OCI-LY7 (cell line): ENCODE measurements at regions not wholly inside any gene's neighbourhood (a gene's known extent, or its start where the extent isn't known, plus 50 kb on each side); places are given as distances from the start of the nearest gene placed in this dataset.

Experiments used
- BruUV-seq: library from RNA; stranded (reverse); fragments of 400-500 nt; replicated peaks from 2 replicates; lab custom pipeline; 2021; lab: Mats Ljungman, UMichigan
- CTCF ChIA-PET: fragments of 300-600 bp; sonication (Branson Sonifier 250); formaldehyde crosslinking; loops from one replicate; lab custom pipeline; 2022; ENCODE audit warnings: antibody characterized with exemption; ENCODE audit not compliant: unreplicated experiment; lab: Charles Lee
- POLR2A ChIA-PET: fragments of 300-600 bp; sonication (Branson Sonifier 250); formaldehyde crosslinking; loops from one replicate; lab custom pipeline; 2022; ENCODE audit warnings: antibody characterized with exemption; lab: Charles Lee
- DNase-seq: peaks from one replicate; pipeline ENCODE4 v3.0.0-alpha.2; 2015; ENCODE audit warnings: low spot score
- H2AFZ ChIP-seq: fragments of 200-600 bp; sonication (generic), shearing (Covaris generic); 2 replicates; pipeline ENCODE4 v1.6.1; 2014; ENCODE audit warnings: mild to moderate bottlenecking, antibody characterized with exemption, low read length, moderate library complexity
- H3K27ac ChIP-seq: fragments of 200-600 bp; sonication (generic); 2 replicates; pipeline ENCODE4 v1.5.1; 2014; ENCODE audit warnings: mixed run types, low read depth, mild to moderate bottlenecking, moderate library complexity, low read length, inconsistent platforms; ENCODE audit not compliant: poor library complexity, severe bottlenecking
- H3K36me3 ChIP-seq: fragments of 200-600 bp; sonication (generic); 2 replicates; pipeline ENCODE4 v1.6.1; 2014; ENCODE audit warnings: mild to moderate bottlenecking, antibody characterized with exemption, low read length, moderate library complexity, mixed read lengths; ENCODE audit not compliant: insufficient read depth
- H3K4me1 ChIP-seq: fragments of 200-600 bp; sonication (generic); 2 replicates; pipeline ENCODE4 v1.5.1; 2014; ENCODE audit warnings: mild to moderate bottlenecking, low read length; ENCODE audit not compliant: insufficient read depth, poor library complexity, severe bottlenecking
- H3K4me2 ChIP-seq: fragments of 200-600 bp; sonication (generic); 2 replicates; pipeline ENCODE4 v1.6.1; 2014; ENCODE audit warnings: mild to moderate bottlenecking, low read length
- H3K4me3 ChIP-seq: fragments of 200-600 bp; sonication (generic); 2 replicates; pipeline ENCODE4 v1.5.1; 2014; ENCODE audit warnings: mild to moderate bottlenecking, low read depth, low read length; ENCODE audit not compliant: poor library complexity, severe bottlenecking
- H3K79me2 ChIP-seq: fragments of 200-600 bp; sonication (generic); 2 replicates; pipeline ENCODE4 v1.6.1; 2016; ENCODE audit warnings: low read depth, mild to moderate bottlenecking, low read length, moderate library complexity, mixed read lengths; ENCODE audit not compliant: insufficient read depth
- H3K9me2 ChIP-seq: fragments of 200-600 bp; sonication (generic); 2 replicates; pipeline ENCODE4 v1.6.1; 2016; ENCODE audit warnings: mild to moderate bottlenecking, low read length, mixed read lengths; ENCODE audit not compliant: insufficient read depth
- H3K9me3 ChIP-seq: fragments of 200-600 bp; sonication (generic); 2 replicates; pipeline ENCODE4 v1.6.1; 2014; ENCODE audit warnings: mild to moderate bottlenecking, mixed run types, low read length, mixed read lengths
- H4K20me1 ChIP-seq: fragments of 200-600 bp; sonication (generic); 2 replicates; pipeline ENCODE4 v1.6.1; 2014; ENCODE audit warnings: mild to moderate bottlenecking, antibody characterized with exemption, low read length, moderate library complexity, mixed read lengths; ENCODE audit not compliant: insufficient read depth
- EZH2phosphoT487 ChIP-seq: fragments of 200-600 bp; sonication (generic); IDR thresholded peaks from 2 replicates; pipeline ENCODE4 v1.6.1; 2018; ENCODE audit warnings: low read depth, borderline replicate concordance, mild to moderate bottlenecking, mixed run types, antibody characterized with exemption, low read length, moderate library complexity, mixed read lengths
- intact Hi-C: fragments of 100-400 bp; cut with micrococcal nuclease; formaldehyde crosslinking; loops from one replicate; pipeline ENCODE4 v1.10.0; 2022; ENCODE audit not compliant: unreplicated experiment
- TF ChIP-seq, protein P1 (sequence below): fragments of 200-600 bp; sonication (generic); conservative IDR thresholded peaks from 2 replicates; pipeline ENCODE4 v1.5.1; 2014; ENCODE audit warnings: mild to moderate bottlenecking, antibody characterized with exemption, low read length, moderate library complexity, mixed read lengths

DNA sequence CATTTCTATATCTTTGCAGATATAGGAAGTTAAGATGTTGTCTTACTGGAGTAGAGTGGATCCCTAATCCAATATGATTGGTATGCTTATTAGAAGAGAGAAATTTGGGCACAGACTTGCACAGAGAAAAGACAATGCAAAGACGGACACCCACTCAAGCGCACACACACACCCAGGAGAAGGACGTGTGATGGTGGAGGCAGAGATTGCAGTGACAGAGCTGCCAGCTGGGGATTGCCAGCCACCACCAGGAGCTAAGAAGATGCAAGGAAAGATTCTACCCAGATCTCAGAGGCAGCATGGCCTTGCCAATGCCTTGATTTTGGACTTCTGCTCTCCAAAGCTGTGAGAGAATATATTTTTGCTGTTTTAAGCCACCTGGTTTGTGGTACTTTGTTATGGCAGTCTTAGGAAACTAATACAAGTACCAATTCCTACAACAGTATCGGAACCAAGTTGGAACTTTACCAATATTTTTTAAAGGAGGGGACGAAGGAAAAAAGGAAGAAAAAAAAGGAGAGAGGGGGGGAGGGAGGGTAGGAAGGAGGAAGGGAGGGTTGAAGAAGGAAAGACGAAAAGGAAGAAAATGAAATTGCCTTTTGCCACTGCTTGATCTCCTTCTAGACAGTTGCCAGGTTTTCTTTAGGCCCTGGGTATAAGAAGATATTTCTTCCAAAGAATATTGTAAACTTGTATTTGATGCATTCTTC lies 334.0 kb downstream of the BUD13 start:
- intact Hi-C loops: no loop called here
- H4K20me1 ChIP-seq: no peaks in the 10 kb centered on the region
- no peaks in the 10 kb centered on the region for H3K36me3 ChIP-seq
- ChIA-PET CTCF (no interaction called here), POLR2A (interaction anchor here (1.5 kb wide), 1 partner anchor 11 kb away, joined by 3 read pairs; no protein-coding TSS in a partner anchor)
- H3K9me3 ChIP-seq: no peaks in the 10 kb centered on the region
- TF ChIP-seq, protein P1, sequence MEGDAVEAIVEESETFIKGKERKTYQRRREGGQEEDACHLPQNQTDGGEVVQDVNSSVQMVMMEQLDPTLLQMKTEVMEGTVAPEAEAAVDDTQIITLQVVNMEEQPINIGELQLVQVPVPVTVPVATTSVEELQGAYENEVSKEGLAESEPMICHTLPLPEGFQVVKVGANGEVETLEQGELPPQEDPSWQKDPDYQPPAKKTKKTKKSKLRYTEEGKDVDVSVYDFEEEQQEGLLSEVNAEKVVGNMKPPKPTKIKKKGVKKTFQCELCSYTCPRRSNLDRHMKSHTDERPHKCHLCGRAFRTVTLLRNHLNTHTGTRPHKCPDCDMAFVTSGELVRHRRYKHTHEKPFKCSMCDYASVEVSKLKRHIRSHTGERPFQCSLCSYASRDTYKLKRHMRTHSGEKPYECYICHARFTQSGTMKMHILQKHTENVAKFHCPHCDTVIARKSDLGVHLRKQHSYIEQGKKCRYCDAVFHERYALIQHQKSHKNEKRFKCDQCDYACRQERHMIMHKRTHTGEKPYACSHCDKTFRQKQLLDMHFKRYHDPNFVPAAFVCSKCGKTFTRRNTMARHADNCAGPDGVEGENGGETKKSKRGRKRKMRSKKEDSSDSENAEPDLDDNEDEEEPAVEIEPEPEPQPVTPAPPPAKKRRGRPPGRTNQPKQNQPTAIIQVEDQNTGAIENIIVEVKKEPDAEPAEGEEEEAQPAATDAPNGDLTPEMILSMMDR: no peak
- no peak for TF ChIP-seq EZH2phosphoT487
- no peaks in the 10 kb centered on the region for H3K4me1 ChIP-seq
- H3K27ac ChIP-seq: no peak overlapping the region
- no peaks in the 10 kb centered on the region for H3K79me2 ChIP-seq
- H3K4me3 ChIP-seq: no peak overlapping the region
- H2AFZ ChIP-seq: no peak overlapping the region
- no TSS peak for BruUV-seq
- no peak for DNase-seq
- no peak overlapping the region for H3K4me2 ChIP-seq
- H3K9me2 ChIP-seq: no peaks in the 10 kb centered on the region

DNA sequence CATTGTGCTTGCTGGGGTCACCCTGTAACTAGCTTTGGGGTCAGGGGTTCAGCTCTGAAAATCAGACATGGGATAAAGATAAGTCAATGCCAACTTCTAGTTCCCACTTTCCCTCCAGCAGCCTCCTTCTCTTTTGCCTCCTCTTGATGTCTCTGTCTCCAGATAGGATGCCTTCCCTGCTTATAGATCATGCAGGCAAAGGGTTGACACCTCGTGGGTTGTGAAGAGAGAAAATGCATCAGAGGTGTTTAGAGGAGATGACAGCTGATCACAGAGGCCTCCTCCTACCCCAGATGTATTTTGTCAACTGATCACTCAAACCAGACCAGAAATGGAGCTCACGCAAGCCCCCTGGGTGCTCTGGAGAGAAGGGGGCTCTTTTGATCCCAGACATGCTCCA lies 337.8 kb downstream of the BUD13 start:
- DNase-seq: no peak
- no TSS peak for BruUV-seq
- TF ChIP-seq, protein P1: no peak
- TF ChIP-seq EZH2phosphoT487: no peak
- intact Hi-C loops: no loop called here
- POLR2A ChIA-PET: no interaction called here
- H3K36me3 ChIP-seq: no peaks in the 10 kb centered on the region
- no peaks in the 10 kb centered on the region for H3K4me1 ChIP-seq
- H3K9me3 ChIP-seq: no peaks in the 10 kb centered on the region
- no peaks in the 10 kb centered on the region for H3K9me2 ChIP-seq
- no peaks in the 10 kb centered on the region for H4K20me1 ChIP-seq
- CTCF ChIA-PET: no interaction called here
- no peak overlapping the region for H3K4me3 ChIP-seq
- H3K79me2 ChIP-seq: no peaks in the 10 kb centered on the region
- H3K27ac ChIP-seq: no peak overlapping the region
- no peak overlapping the region for H3K4me2 ChIP-seq
- no peak overlapping the region for H2AFZ ChIP-seq

DNA sequence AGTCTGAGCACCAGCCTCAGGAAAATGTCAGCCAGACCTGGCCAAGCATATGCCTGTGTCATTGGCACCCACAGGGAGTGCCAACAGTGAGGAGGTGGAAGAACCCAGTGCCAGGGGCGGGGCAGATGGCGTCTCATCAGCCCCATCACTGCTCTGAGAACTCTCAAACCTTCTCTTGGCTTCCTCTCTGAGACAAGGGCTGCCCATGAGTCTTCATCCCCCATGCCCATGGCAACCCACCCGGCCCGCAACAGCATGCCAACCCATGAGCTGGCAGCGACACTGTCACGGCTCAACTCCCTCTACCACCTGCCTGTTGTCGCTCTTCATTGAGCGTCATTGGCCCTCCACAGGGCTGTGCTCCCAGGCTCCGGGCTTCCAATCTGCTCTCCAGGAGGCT lies 340.5 kb downstream of the BUD13 start:
- intact Hi-C loops: no loop called here

More for the DNA sequence above, 340.5 kb downstream of the BUD13 start:
- DNase-seq: no peak
- BruUV-seq: no TSS peak
- Histone ChIP-seq H3K9me2 (no peaks in the 10 kb centered on the region), H3K9me3 (no peaks in the 10 kb centered on the region), H3K36me3 (no peaks in the 10 kb centered on the region), H2AFZ (no peak overlapping the region), H3K27ac (no peak overlapping the region), H3K4me2 (no peak overlapping the region), H4K20me1 (no peaks in the 10 kb centered on the region), H3K4me3 (no peak overlapping the region), H3K79me2 (no peaks in the 10 kb centered on the region), H3K4me1 (no peaks in the 10 kb centered on the region)
- ChIA-PET POLR2A (no interaction called here), CTCF (no interaction called here)
- no peak for TF ChIP-seq EZH2phosphoT487
- TF ChIP-seq, protein P1: no peak
